ENCODE measurements at regions not wholly inside any gene's neighbourhood (a gene's known extent, or its start where the extent isn't known, plus 50 kb on each side); places are given as distances from the start of the nearest gene placed in this dataset.

DNA sequence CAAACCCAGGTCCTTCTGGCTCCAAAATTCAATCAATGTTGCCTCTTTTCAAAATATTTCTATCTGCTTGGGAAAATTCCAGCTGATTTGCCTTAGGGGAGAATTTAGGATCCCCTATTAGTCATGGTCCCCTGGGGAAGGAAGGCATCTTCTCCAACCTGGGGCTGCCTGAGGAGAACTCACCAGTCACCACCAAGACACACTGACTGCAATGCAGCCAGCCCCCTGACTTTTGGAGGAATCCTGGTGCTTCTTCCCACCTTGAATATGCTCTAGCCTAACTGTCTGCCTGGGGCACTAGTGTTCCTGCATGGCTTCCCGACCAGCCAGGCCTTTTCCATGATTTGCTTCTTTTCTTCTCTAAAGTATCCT, 71.8 kb upstream of the BCL2L14 start:
- Histone ChIP-seq H3K9me3 (no peaks in the 10 kb centered on the region), H3K4me1 (no peaks in the 10 kb centered on the region), H3K36me3 (no peaks in the 10 kb centered on the region), H3K27me3 (replicated peaks in 1 of 7) (no peaks in the 10 kb centered on the region), H3K4me3 (no peak overlapping the region), H3K27ac (peak overlapping the region in 2 of 8 donors; percentile 8 to 38)
- intact Hi-C loops (cut with DNase I; ENCODE audit: low total_unique reads), result no loop called here
- TF ChIP-seq POLR2AphosphoS5 (IDR thresholded peaks at IDR 0.05) (no peak), POLR2A (IDR thresholded peaks at IDR 0.05) (no peak)
- TF ChIP-seq, protein P1, sequence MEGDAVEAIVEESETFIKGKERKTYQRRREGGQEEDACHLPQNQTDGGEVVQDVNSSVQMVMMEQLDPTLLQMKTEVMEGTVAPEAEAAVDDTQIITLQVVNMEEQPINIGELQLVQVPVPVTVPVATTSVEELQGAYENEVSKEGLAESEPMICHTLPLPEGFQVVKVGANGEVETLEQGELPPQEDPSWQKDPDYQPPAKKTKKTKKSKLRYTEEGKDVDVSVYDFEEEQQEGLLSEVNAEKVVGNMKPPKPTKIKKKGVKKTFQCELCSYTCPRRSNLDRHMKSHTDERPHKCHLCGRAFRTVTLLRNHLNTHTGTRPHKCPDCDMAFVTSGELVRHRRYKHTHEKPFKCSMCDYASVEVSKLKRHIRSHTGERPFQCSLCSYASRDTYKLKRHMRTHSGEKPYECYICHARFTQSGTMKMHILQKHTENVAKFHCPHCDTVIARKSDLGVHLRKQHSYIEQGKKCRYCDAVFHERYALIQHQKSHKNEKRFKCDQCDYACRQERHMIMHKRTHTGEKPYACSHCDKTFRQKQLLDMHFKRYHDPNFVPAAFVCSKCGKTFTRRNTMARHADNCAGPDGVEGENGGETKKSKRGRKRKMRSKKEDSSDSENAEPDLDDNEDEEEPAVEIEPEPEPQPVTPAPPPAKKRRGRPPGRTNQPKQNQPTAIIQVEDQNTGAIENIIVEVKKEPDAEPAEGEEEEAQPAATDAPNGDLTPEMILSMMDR (IDR thresholded peaks at IDR 0.05 in 8 of 11, conservative IDR thresholded peaks at IDR 0.05 in 3 of 11), result no peak
- no peak for DNase-seq
- 89 to 100% (median 91%) methylated on average over 1 of the region's 1 CpG for WGBS, 5 donors

DNA sequence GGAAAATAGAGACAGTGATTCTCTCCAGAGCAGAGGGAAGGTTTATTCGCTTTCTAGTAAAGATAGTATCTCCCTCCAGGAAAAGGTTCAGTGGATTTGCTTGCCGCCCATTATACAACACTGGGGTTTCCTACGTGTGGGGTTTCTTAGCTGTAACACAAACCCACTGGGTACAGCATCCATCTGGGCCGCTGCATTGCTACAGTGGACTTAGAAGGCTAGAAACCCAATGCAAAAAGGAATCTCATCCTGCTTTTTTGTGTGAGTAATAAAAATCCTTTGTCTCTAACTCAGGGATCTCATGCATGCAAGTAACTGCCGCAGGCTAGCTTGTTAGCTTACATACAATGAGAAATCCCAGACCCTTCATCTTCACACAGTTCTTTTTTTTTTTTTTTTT, 67.1 kb upstream of the BCL2L14 start:
- 91 to 97% (median 94%) methylated on average over 5 of the region's 5 CpGs for WGBS, 5 donors
- intact Hi-C loops (cut with DNase I; ENCODE audit: low total_unique reads), result no loop called here

DNA sequence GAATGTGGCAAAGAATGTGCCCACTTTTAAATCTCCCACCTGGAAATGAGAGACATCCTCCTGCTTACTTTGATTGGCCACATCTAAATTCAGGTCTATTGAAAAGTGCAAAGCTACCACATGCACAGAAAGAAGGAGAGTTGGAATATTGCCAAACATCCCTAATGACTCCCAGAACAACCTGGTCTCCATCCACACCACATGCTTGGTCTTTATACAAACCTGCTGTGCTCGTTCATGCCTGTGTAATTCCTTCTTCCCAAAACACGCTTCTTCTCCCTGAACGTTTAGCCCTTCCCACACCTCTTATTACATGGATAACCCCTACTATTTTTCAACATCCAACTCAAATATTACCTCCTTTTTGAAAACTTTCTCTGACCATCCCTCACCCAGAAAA, 66.2 kb upstream of the BCL2L14 start:
- no peak overlapping the region for H3K27ac ChIP-seq
- no peaks in the 10 kb centered on the region for H3K36me3 ChIP-seq
- TF ChIP-seq POLR2AphosphoS5 (IDR thresholded peaks at IDR 0.05) (no peak), POLR2A (IDR thresholded peaks at IDR 0.05) (no peak)
- TF ChIP-seq, protein P1 (IDR thresholded peaks at IDR 0.05 in 8 of 11, conservative IDR thresholded peaks at IDR 0.05 in 3 of 11), result no peak
- intact Hi-C loops (cut with DNase I; ENCODE audit: low total_unique reads), result no loop called here
- H3K27me3 ChIP-seq (replicated peaks in 1 of 7), result no peaks in the 10 kb centered on the region
- no peaks in the 10 kb centered on the region for H3K9me3 ChIP-seq
- no peak for DNase-seq
- no peak overlapping the region for H3K4me3 ChIP-seq
- H3K4me1 ChIP-seq, result peaks cover 7 to 25% (median 22%) of the 10 kb centered on the region in 6 donors
- WGBS, 5 donors, result 89 to 93% (median 91%) methylated on average over 3 of the region's 3 CpGs

More for the DNA sequence above, 67.1 kb upstream of the BCL2L14 start:
- TF ChIP-seq POLR2A (IDR thresholded peaks at IDR 0.05) (no peak), POLR2AphosphoS5 (IDR thresholded peaks at IDR 0.05) (no peak)
- TF ChIP-seq, protein P1 (IDR thresholded peaks at IDR 0.05 in 8 of 11, conservative IDR thresholded peaks at IDR 0.05 in 3 of 11), result no peak
- Histone ChIP-seq H3K9me3 (no peaks in the 10 kb centered on the region), H3K4me1 (peaks cover 2 to 16% (median 13%) of the 10 kb centered on the region in 6 donors), H3K27me3 (replicated peaks in 1 of 7) (no peaks in the 10 kb centered on the region), H3K4me3 (no peak overlapping the region), H3K36me3 (no peaks in the 10 kb centered on the region), H3K27ac (no peak overlapping the region)
- DNase-seq, result no peak

DNA sequence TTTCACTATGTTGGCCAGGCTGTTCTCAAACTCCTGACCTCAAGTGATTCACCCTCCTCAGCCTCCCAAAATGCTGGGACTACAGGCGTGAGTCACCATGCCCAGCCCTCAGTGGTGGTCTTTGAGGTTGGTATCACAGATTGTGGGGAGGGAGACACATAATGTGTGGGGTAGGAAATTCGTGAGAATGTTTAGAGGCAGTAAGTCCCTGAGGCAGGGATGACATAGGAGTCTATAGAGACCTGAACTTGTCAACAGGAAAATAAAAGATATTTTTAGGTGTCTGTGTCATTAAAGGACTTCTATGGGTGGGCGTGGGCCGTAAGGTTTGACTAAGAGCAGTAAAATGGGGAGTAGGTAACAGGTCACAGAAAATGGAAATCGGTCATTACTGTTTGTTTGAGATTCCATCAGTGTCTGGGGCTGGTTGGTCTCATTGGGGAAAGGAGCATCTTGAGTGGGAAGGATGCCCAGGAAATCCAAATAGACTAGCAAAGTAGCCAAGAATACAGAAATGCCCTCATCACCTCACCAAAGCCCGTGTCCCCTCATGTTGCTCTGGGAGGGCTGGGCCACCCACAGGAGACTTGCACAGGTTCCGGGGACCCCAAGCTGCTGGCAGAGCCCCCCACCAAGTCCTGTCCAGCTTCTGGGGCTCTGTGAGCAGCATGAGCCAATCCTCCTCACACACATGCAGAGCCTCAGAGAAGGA, 63.6 kb upstream of the BCL2L14 start:
- WGBS, 5 donors, result 66 to 74% (median 67%) methylated on average over 7 of the region's 7 CpGs

More for the DNA sequence above, 63.6 kb upstream of the BCL2L14 start:
- no peak overlapping the region for H3K4me3 ChIP-seq
- no peaks in the 10 kb centered on the region for H3K9me3 ChIP-seq
- no peak for DNase-seq
- intact Hi-C loops (cut with DNase I; ENCODE audit: low total_unique reads), result no loop called here
- H3K27ac ChIP-seq, result peak overlapping the region in 2 of 8 donors; percentile 78 to 85
- TF ChIP-seq POLR2A (IDR thresholded peaks at IDR 0.05) (no peak), POLR2AphosphoS5 (IDR thresholded peaks at IDR 0.05) (no peak)
- TF ChIP-seq, protein P1 (IDR thresholded peaks at IDR 0.05 in 8 of 11, conservative IDR thresholded peaks at IDR 0.05 in 3 of 11), result no peak
- no peaks in the 10 kb centered on the region for H3K27me3 ChIP-seq (replicated peaks in 1 of 7)
- H3K4me1 ChIP-seq, result peaks cover 19 to 52% (median 48%) of the 10 kb centered on the region in 6 donors
- H3K36me3 ChIP-seq, result no peaks in the 10 kb centered on the region

Measured in spleen (tissue), 11 donors.